ENCODE measurements at regions not wholly inside any gene's neighbourhood (a gene's known extent, or its start where the extent isn't known, plus 50 kb on each side); places are given as distances from the start of the nearest gene placed in this dataset.

- TF ChIP-seq CTCF (IDR thresholded peaks at IDR 0.05), result no peak
- TF ChIP-seq POLR2AphosphoS5 (IDR thresholded peaks at IDR 0.05), result no peak
Measured at GRCh38 chr18:37709740-37710139, 144.1 kb upstream of the CELF4 start.
